IPS DF 6.9 (cell line): ENCODE measurements at regions not wholly inside any gene's neighbourhood (a gene's known extent, or its start where the extent isn't known, plus 50 kb on each side); places are given as distances from the start of the nearest gene placed in this dataset.
"Not testable (repeated sequence)": the region's sequence is repeated elsewhere in the genome, so short reads cannot be mapped to it uniquely, and the experiment has no call there.

Experiments
- DNase-seq: peaks from one replicate; pipeline ENCODE4 v3.0.0-alpha.2; 2013; ENCODE audit warnings: low read depth, low spot score
- H3K27ac ChIP-seq: one replicate; pipeline ENCODE4 v1.5.1; 2013; ENCODE audit warnings: low read length, control low read depth
- H3K27me3 ChIP-seq: 2 replicates; pipeline ENCODE4 v1.6.1; 2013; ENCODE audit warnings: mild to moderate bottlenecking, low read length; ENCODE audit not compliant: control insufficient read depth, insufficient read depth
- H3K36me3 ChIP-seq: 2 replicates; pipeline ENCODE4 v1.6.1; 2013; ENCODE audit warnings: low read length; ENCODE audit not compliant: control insufficient read depth, insufficient read depth
- H3K4me1 ChIP-seq: 2 replicates; pipeline ENCODE4 v1.6.1; 2013; ENCODE audit warnings: low read length; ENCODE audit not compliant: control insufficient read depth, insufficient read depth
- H3K4me3 ChIP-seq: 2 replicates; pipeline ENCODE4 v1.5.1; 2013; ENCODE audit warnings: mild to moderate bottlenecking, low read length
- H3K9me3 ChIP-seq: 2 replicates; pipeline ENCODE4 v1.6.1; 2013; ENCODE audit warnings: low read length, inconsistent platforms; ENCODE audit not compliant: control insufficient read depth, insufficient read depth
- WGBS: extraction: QIAGEN DNeasy Blood & Tissue Kit; methylation state at CpG from one replicate; pipeline ENCODE4 v1.1.7; 2013; ENCODE audit warnings: mixed read lengths, missing lambda C conversion rate; ENCODE audit not compliant: insufficient read length, insufficient coverage; 5-methylcytosine and 5-hydroxymethylcytosine counted together

DNA sequence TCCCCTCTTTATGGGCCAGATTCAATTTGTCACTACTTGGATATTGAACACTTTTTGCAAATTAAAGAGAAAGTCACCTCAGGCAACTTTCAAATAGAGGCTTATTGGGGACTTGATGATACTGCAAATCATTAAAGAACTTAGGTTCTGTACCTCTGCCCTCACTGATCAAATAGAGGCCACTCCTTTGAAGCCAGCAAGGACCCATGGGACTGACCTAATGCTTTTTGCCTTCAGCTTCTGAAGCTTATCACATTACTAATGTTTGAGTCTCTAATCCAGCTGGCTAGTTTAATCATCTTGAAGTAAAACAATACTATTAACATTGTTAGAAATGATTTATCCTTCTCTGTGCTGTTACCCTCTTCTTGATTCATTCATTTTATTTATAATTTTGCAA is 93.0 kb upstream of the ZNF800 start:
- no peak for DNase-seq
- Histone ChIP-seq H3K27me3 (no peaks in the 10 kb centered on the region), H3K4me1 (no peaks in the 10 kb centered on the region), H3K9me3 (no peaks in the 10 kb centered on the region), H3K4me3 (no peak overlapping the region), H3K36me3 (no peaks in the 10 kb centered on the region), H3K27ac (no peak overlapping the region)

GRCh38 chr7:127484954-127485353 is 92.4 kb upstream of the ZNF800 start:
- H3K9me3 ChIP-seq = no peaks in the 10 kb centered on the region
- no peaks in the 10 kb centered on the region for H3K4me1 ChIP-seq
- no CpG with 5 or more reads among the region's 6 CpGs for WGBS
- H3K27me3 ChIP-seq = no peaks in the 10 kb centered on the region
- no peak overlapping the region for H3K27ac ChIP-seq
- H3K36me3 ChIP-seq = no peaks in the 10 kb centered on the region
- no peak overlapping the region for H3K4me3 ChIP-seq
- DNase-seq = no peak

GRCh38 chr7:127478461-127478860 is 86.0 kb upstream of the ZNF800 start:
- DNase-seq = no peak
- no peak overlapping the region for H3K27ac ChIP-seq
- H3K9me3 ChIP-seq = no peaks in the 10 kb centered on the region
- no peaks in the 10 kb centered on the region for H3K36me3 ChIP-seq
- WGBS = no CpG with 5 or more reads among the region's 2 CpGs
- H3K4me1 ChIP-seq = peaks cover 2% of the 10 kb centered on the region; the same call in 1 of the 2 replicates
- no peaks in the 10 kb centered on the region for H3K27me3 ChIP-seq
- H3K4me3 ChIP-seq = no peak overlapping the region

DNA sequence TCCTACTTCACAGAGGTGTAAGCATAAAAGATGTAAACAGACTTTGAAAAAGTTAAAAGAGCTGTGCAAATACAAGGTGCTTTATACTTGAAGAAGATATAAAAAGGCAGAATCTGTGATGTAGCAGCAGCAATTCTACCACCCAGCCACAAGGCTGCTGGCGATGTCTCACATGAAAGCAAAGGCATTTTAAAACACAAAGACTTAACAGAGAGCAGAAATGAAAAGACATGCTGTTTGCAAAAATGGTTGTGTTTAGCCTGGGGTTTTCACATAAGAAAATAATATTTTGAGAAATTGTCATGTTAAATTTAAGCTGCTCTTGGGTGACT is 85.5 kb upstream of the ZNF800 start:
- H3K27me3 ChIP-seq = no peaks in the 10 kb centered on the region
- no CpG with 5 or more reads among the region's 1 CpG for WGBS
- no peak overlapping the region for H3K27ac ChIP-seq
- no peak overlapping the region for H3K4me3 ChIP-seq
- no peaks in the 10 kb centered on the region for H3K9me3 ChIP-seq
- DNase-seq = no peak
- H3K36me3 ChIP-seq = no peaks in the 10 kb centered on the region
- peaks cover 2% of the 10 kb centered on the region; the same call in 1 of the 2 replicates for H3K4me1 ChIP-seq

DNA sequence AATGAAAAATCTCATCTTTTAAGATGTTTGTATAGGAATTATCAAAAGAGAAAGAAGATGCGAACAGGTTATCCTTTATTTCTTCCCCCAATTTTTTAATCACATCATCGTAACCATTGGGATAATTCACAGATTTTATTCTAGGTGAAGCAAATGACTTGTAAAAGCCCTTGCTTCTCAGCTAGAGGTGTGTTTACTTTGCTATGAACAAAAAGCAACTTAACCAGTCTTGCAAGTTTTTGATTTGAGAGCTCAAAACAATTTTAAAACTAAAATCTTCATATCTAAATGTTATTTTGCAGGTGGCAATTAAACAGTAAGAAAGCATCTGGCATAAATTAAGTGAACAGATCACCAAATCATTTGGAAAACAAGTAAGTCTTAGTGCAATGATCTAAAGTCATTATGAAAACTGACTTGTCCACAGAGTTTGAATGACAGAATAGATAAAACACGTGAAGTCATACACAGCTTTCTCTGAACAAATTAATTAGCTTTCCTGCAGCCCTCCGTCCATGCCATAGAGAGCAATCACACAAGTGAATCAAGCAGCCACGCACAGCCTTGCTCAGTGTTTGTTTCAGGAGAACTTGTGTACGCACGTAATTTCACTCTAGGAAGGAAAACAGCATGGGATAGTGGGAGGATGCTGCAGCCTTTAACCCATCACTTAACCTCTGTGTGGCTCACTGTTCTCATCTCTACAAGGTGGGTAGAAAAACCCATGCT is 85.0 kb upstream of the ZNF800 start:
- Histone ChIP-seq H3K36me3 (no peaks in the 10 kb centered on the region), H3K27ac (no peak overlapping the region), H3K4me3 (no peak overlapping the region), H3K9me3 (no peaks in the 10 kb centered on the region), H3K27me3 (no peaks in the 10 kb centered on the region), H3K4me1 (peaks cover 2% of the 10 kb centered on the region; the same call in 1 of the 2 replicates)
- no CpG with 5 or more reads among the region's 7 CpGs for WGBS
- DNase-seq = no peak

- Histone ChIP-seq H3K9me3 (no peaks in the 10 kb centered on the region), H3K4me1 (peaks cover 2% of the 10 kb centered on the region; the same call in 1 of the 2 replicates), H3K27ac (no peak overlapping the region), H3K36me3 (no peaks in the 10 kb centered on the region), H3K27me3 (no peaks in the 10 kb centered on the region), H3K4me3 (no peak overlapping the region)
- DNase-seq = no peak
- no CpG with 5 or more reads among the region's 1 CpG for WGBS
Measured at GRCh38 chr7:127476618-127477017, 84.1 kb upstream of the ZNF800 start.

GRCh38 chr7:127474457-127474856 is 81.9 kb upstream of the ZNF800 start:
- no peaks in the 10 kb centered on the region for H3K27me3 ChIP-seq
- no peak for DNase-seq
- no peak overlapping the region for H3K27ac ChIP-seq

DNA sequence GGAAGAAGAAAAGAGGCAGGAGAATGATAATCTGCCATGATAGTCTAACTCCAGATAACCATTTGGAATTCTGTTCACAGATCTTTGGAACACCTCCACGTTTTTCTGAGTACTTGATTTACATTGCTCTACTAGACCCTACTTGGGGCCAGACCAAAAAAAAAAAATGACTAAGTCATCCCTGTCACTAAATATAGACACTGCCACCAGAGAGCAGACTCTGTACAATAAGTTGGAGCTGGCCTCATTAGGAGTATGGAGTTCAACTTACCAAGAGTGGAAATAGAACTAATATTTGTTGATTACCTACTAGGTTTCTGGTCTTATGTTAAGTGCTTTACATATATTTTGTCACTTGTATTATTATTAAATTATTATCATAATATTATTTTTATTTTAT is 80.9 kb upstream of the ZNF800 start:
- Histone ChIP-seq H3K27ac (no peak overlapping the region), H3K4me1 (peaks cover 2% of the 10 kb centered on the region; the same call in 1 of the 2 replicates), H3K4me3 (no peak overlapping the region), H3K27me3 (no peaks in the 10 kb centered on the region), H3K36me3 (no peaks in the 10 kb centered on the region), H3K9me3 (no peaks in the 10 kb centered on the region)
- whole genome bisulfite sequencing = no CpG with 5 or more reads among the region's 1 CpG
- no peak for DNase-seq

More at GRCh38 chr7:127474457-127474856, 81.9 kb upstream of the ZNF800 start:
- no peaks in the 10 kb centered on the region for H3K9me3 ChIP-seq
- peaks cover 2% of the 10 kb centered on the region; the same call in 1 of the 2 replicates for H3K4me1 ChIP-seq
- H3K36me3 ChIP-seq = no peaks in the 10 kb centered on the region
- no peak overlapping the region for H3K4me3 ChIP-seq

DNA sequence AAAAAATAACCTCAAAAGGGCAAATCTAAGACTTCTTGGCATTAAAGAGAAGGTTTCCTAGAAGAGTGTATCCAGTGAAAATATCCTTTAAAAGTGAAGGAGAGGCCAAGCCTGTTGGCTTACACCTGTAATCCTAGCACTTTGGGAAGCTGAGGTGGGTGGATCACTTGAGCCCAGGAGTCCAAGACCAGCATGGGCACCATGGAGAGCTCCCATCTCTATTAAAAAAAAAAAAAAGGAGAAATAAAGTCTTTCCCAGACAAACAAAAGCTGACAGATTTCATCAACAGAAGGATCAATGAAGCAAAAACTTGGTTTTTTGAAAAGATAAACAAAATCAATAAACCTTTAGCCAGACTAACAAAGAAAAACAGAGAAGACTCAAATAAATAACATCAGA is 67.6 kb upstream of the ZNF800 start:
- no peaks in the 10 kb centered on the region for H3K36me3 ChIP-seq
- H3K9me3 ChIP-seq = no peaks in the 10 kb centered on the region
- no peak for DNase-seq
- H3K27me3 ChIP-seq = no peaks in the 10 kb centered on the region
- H3K4me3 ChIP-seq = no peak overlapping the region
- H3K4me1 ChIP-seq = no peaks in the 10 kb centered on the region
- H3K27ac ChIP-seq = no peak overlapping the region

DNA sequence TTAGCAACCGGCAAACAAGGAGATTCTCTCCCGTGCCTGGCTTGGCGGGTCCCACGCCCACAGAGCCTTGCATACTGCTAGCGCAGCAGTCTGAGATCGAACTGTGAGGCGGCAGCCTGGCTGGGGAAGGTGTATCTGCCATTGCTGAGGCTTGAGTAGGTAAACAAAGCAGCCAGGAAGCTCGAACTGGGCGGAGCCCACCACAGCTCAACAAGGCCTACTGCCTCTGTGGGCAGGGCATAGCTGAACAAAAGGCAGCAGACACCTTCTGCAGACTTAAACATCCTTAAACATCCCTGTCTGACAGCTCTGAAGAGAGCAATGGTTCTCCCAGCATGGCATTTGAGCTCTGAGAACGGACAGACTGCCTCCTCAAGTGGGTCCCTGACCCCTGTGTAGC is 58.8 kb upstream of the ZNF800 start:
- H3K27me3 ChIP-seq, H3K4me3 ChIP-seq, H3K4me1 ChIP-seq, DNase-seq, H3K36me3 ChIP-seq, H3K9me3 ChIP-seq, H3K27ac ChIP-seq: not testable (repeated sequence)
- WGBS = no CpG with 5 or more reads among the region's 10 CpGs

- no peak overlapping the region for H3K4me3 ChIP-seq
- DNase-seq = no peak
- no peaks in the 10 kb centered on the region for H3K9me3 ChIP-seq
- no CpG with 5 or more reads among the region's 3 CpGs for WGBS
- no peaks in the 10 kb centered on the region for H3K36me3 ChIP-seq
- H3K4me1 ChIP-seq = no peaks in the 10 kb centered on the region
- H3K27me3 ChIP-seq = no peaks in the 10 kb centered on the region
- H3K27ac ChIP-seq = no peak overlapping the region
Measured at GRCh38 chr7:127448566-127448965, 56.1 kb upstream of the ZNF800 start.
